ENCODE measurements at regions not wholly inside any gene's neighbourhood (a gene's known extent, or its start where the extent isn't known, plus 50 kb on each side); places are given as distances from the start of the nearest gene placed in this dataset.

GRCh38 chr2:54054271-54054670 is 61.1 kb upstream of the ACYP2 start:
- no peak overlapping the region for H3K4me3 ChIP-seq
- no peak for DNase-seq (ENCODE audit: low spot score)
- H3K79me2 ChIP-seq = no peaks in the 10 kb centered on the region
- H3K9me2 ChIP-seq (replicated peaks; ENCODE audit: insufficient read depth) = no peaks in the 10 kb centered on the region
- H4K20me1 ChIP-seq (ENCODE audit: insufficient read depth, poor library complexity, severe bottlenecking) = no peaks in the 10 kb centered on the region
- H3K9me3 ChIP-seq (ENCODE audit: low read depth) = no peaks in the 10 kb centered on the region
- no peak overlapping the region for H3K27ac ChIP-seq
- H3K36me3 ChIP-seq (replicated peaks; ENCODE audit: insufficient read depth, low read depth) = no peaks in the 10 kb centered on the region
- H2AFZ ChIP-seq = no peak overlapping the region
- H3K4me2 ChIP-seq = no peak overlapping the region
- TF ChIP-seq CTCF (IDR thresholded peaks at IDR 0.05; ENCODE audit: poor library complexity) (no peak), EZH2 (IDR thresholded peaks at IDR 0.05; ENCODE audit: borderline replicate concordance) (no peak), EZH2phosphoT487 (IDR thresholded peaks at IDR 0.05; ENCODE audit: low read depth, severe bottlenecking, unreplicated experiment) (no peak)
- no peaks in the 10 kb centered on the region for H3K4me1 ChIP-seq (ENCODE audit: insufficient read depth)
- H3K27me3 ChIP-seq = no peaks in the 10 kb centered on the region
- 96% methylated on average over 3 of the region's 3 CpGs for WGBS (ENCODE audit: low lambda C conversion rate, missing lambda C conversion rate)

GRCh38 chr2:54053830-54054229 is 61.6 kb upstream of the ACYP2 start:
- H3K9me2 ChIP-seq (replicated peaks; ENCODE audit: insufficient read depth) = no peaks in the 10 kb centered on the region
- H3K9me3 ChIP-seq (ENCODE audit: low read depth) = no peaks in the 10 kb centered on the region
- no peaks in the 10 kb centered on the region for H4K20me1 ChIP-seq (ENCODE audit: insufficient read depth, poor library complexity, severe bottlenecking)
- H3K36me3 ChIP-seq (replicated peaks; ENCODE audit: insufficient read depth, low read depth) = no peaks in the 10 kb centered on the region
- no peak overlapping the region for H3K4me2 ChIP-seq
- no peak overlapping the region for H2AFZ ChIP-seq
- no peaks in the 10 kb centered on the region for H3K27me3 ChIP-seq
- no peaks in the 10 kb centered on the region for H3K79me2 ChIP-seq
- WGBS (ENCODE audit: low lambda C conversion rate, missing lambda C conversion rate) = 76% methylated on average over 2 of the region's 2 CpGs
- no peaks in the 10 kb centered on the region for H3K4me1 ChIP-seq (ENCODE audit: insufficient read depth)
- TF ChIP-seq CTCF (IDR thresholded peaks at IDR 0.05; ENCODE audit: poor library complexity) (no peak), EZH2 (IDR thresholded peaks at IDR 0.05; ENCODE audit: borderline replicate concordance) (no peak), EZH2phosphoT487 (IDR thresholded peaks at IDR 0.05; ENCODE audit: low read depth, severe bottlenecking, unreplicated experiment) (no peak)
- DNase-seq (ENCODE audit: low spot score) = no peak
- H3K27ac ChIP-seq = no peak overlapping the region
- no peak overlapping the region for H3K4me3 ChIP-seq

DNA sequence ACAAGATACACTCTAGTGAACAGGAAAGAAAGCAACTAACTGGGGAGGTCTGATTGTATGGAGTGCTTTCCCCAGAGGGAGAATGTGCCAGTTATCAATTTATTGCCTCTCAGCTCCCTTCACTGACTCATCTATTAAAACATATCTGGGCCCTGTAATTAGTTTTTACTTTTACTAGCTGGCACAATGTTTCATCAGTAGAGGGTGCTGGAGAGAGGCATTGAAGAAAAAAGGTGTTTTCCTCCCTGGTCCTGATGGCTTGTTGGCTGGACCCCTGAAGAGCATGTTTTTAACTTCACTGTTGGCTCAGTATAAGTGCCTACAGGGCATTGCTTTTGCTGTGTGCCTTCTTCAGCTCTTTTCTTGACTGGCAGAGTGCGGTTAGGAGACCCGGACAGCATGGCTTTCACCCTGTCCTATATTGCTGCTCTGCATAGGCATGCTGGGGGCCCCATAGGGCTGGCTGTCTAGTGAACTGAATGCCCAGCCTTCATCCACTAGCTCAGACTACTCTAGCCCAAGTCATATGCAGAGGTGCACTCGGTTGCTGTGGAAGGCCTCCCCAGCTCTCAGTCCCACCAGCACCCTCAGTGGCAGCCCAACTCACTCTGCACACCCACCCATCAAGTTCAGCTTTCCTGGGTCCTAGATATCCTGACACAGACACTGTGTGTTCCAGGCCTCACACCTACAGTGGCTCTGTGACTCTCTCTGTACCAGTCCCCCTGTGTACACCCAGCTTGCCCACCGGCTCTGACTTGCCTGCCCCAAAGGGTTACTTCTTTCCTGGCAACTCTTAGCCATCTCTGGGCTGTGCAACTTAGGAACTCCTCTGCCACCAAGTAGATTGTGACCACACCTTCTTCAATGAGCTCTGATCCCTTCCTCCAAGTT is 62.3 kb upstream of the ACYP2 start:
- H3K9me3 ChIP-seq (ENCODE audit: low read depth) = no peaks in the 10 kb centered on the region
- H2AFZ ChIP-seq = no peak overlapping the region
- H3K27ac ChIP-seq = no peak overlapping the region
- no peaks in the 10 kb centered on the region for H3K36me3 ChIP-seq (replicated peaks; ENCODE audit: insufficient read depth, low read depth)
- H3K4me2 ChIP-seq = no peak overlapping the region
- no peaks in the 10 kb centered on the region for H3K4me1 ChIP-seq (ENCODE audit: insufficient read depth)
- no peaks in the 10 kb centered on the region for H3K9me2 ChIP-seq (replicated peaks; ENCODE audit: insufficient read depth)
- no peaks in the 10 kb centered on the region for H3K79me2 ChIP-seq
- TF ChIP-seq CTCF (IDR thresholded peaks at IDR 0.05; ENCODE audit: poor library complexity) (no peak), EZH2phosphoT487 (IDR thresholded peaks at IDR 0.05; ENCODE audit: low read depth, severe bottlenecking, unreplicated experiment) (no peak), EZH2 (IDR thresholded peaks at IDR 0.05; ENCODE audit: borderline replicate concordance) (no peak)
- no peaks in the 10 kb centered on the region for H4K20me1 ChIP-seq (ENCODE audit: insufficient read depth, poor library complexity, severe bottlenecking)
- H3K27me3 ChIP-seq = no peaks in the 10 kb centered on the region
- no peak for DNase-seq (ENCODE audit: low spot score)
- 92% methylated on average over 4 of the region's 4 CpGs for WGBS (ENCODE audit: low lambda C conversion rate, missing lambda C conversion rate)
- no peak overlapping the region for H3K4me3 ChIP-seq
